Neuronal stem cell (in vitro differentiated cells): ENCODE measurements at regions not wholly inside any gene's neighbourhood (a gene's known extent, or its start where the extent isn't known, plus 50 kb on each side); places are given as distances from the start of the nearest gene placed in this dataset.
"Not testable (repeated sequence)": the region's sequence is repeated elsewhere in the genome, so short reads cannot be mapped to it uniquely, and the experiment has no call there.

Experiments
- DNase-seq: peaks from one replicate; pipeline ENCODE4 v3.0.0-alpha.2; 2013; ENCODE audit warnings: low spot score
- H2AFZ ChIP-seq: one replicate; pipeline ENCODE4 v1.6.1; 2013; ENCODE audit warnings: mild to moderate bottlenecking, low read length, inconsistent platforms
- H2AK5ac ChIP-seq: 2 replicates; pipeline ENCODE4 v1.6.1; 2013; ENCODE audit warnings: low read depth, mild to moderate bottlenecking, inconsistent platforms, low read length, moderate library complexity, mixed read lengths
- H2BK120ac ChIP-seq: 2 replicates; pipeline ENCODE4 v1.6.1; 2013; ENCODE audit warnings: low read depth, mild to moderate bottlenecking, inconsistent platforms, low read length, moderate library complexity, mixed read lengths
- H2BK12ac ChIP-seq: one replicate; pipeline ENCODE4 v1.6.1; 2013; ENCODE audit warnings: low read length, inconsistent platforms
- H2BK15ac ChIP-seq: 2 replicates; pipeline ENCODE4 v1.6.1; 2013; ENCODE audit warnings: mild to moderate bottlenecking, low read length, inconsistent platforms, mixed read lengths
- H2BK5ac ChIP-seq: one replicate; pipeline ENCODE4 v1.6.1; 2013; ENCODE audit warnings: inconsistent platforms, mild to moderate bottlenecking, low read length, moderate library complexity
- H3K14ac ChIP-seq: one replicate; pipeline ENCODE4 v1.6.1; 2013; ENCODE audit warnings: low read length, inconsistent platforms
- H3K18ac ChIP-seq: 2 replicates; pipeline ENCODE4 v1.6.1; 2013; ENCODE audit warnings: low read length, inconsistent platforms
- H3K23ac ChIP-seq: 2 replicates; pipeline ENCODE4 v1.6.1; 2013; ENCODE audit warnings: low read depth, mild to moderate bottlenecking, mixed read lengths, low read length, inconsistent platforms; ENCODE audit not compliant: poor library complexity
- H3K27ac ChIP-seq: replicated peaks from 3 replicates; pipeline ENCODE4 v1.5.1; 2013; ENCODE audit warnings: low read length, inconsistent platforms
- H3K27me3 ChIP-seq, 3 experiments: 2 replicates each; pipeline ENCODE4 v1.6.1; 2013; ENCODE audit warnings: low read length in 3 of 3, mild to moderate bottlenecking in 2 of 3, inconsistent platforms in 1 of 3, low read depth in 1 of 3, mixed read lengths in 1 of 3, moderate library complexity in 1 of 3; ENCODE audit not compliant: control insufficient read depth in 3 of 3, insufficient read depth in 3 of 3
- H3K36me3 ChIP-seq, 2 donors: replicated peaks in 1 of 2; 2 replicates each; pipeline ENCODE4 v1.6.1; 2013; ENCODE audit warnings: low read length in 2 of 2; ENCODE audit not compliant: control insufficient read depth in 2 of 2, insufficient read depth in 2 of 2
- H3K4ac ChIP-seq: 2 replicates; pipeline ENCODE4 v1.6.1; 2013; ENCODE audit warnings: inconsistent platforms, mild to moderate bottlenecking, low read length, moderate library complexity
- H3K4me1 ChIP-seq, 2 donors: 1 replicate in 1 of 2; 2 replicates in 1 of 2; pipeline ENCODE4 v1.6.1; 2013; ENCODE audit warnings: low read length in 2 of 2, low read depth in 1 of 2; ENCODE audit not compliant: control insufficient read depth in 2 of 2, insufficient read depth in 1 of 2
- H3K4me2 ChIP-seq: one replicate; pipeline ENCODE4 v1.6.1; 2013; ENCODE audit warnings: mild to moderate bottlenecking, low read length, inconsistent platforms; ENCODE audit not compliant: insufficient read depth, poor library complexity, severe bottlenecking
- H3K4me3 ChIP-seq, 2 donors: 2 replicates each; pipeline ENCODE4 v1.5.1; 2013; ENCODE audit warnings: low read length in 2 of 2, mild to moderate bottlenecking in 2 of 2, inconsistent platforms in 1 of 2, moderate library complexity in 1 of 2
- H3K79me1 ChIP-seq: one replicate; pipeline ENCODE4 v1.6.1; 2013; ENCODE audit warnings: low read depth, mild to moderate bottlenecking, inconsistent platforms, low read length, moderate library complexity
- H3K9ac ChIP-seq: one replicate; pipeline ENCODE4 v1.6.1; 2013; ENCODE audit warnings: mild to moderate bottlenecking, low read depth, low read length, inconsistent platforms; ENCODE audit not compliant: poor library complexity
- H3K9me3 ChIP-seq, 2 donors: replicated peaks in 1 of 2; 2 replicates each; pipeline versions ENCODE3 to v1.6.1; 2013; ENCODE audit warnings: low read length in 2 of 2, mild to moderate bottlenecking in 2 of 2, inconsistent platforms in 1 of 2, low read depth in 1 of 2, mixed read lengths in 1 of 2, moderate library complexity in 1 of 2; ENCODE audit not compliant: control insufficient read depth in 2 of 2, insufficient read depth in 1 of 2
- H4K8ac ChIP-seq: one replicate; pipeline ENCODE4 v1.6.1; 2013; ENCODE audit warnings: low read depth, mild to moderate bottlenecking, inconsistent platforms, low read length, moderate library complexity
- H4K91ac ChIP-seq: one replicate; pipeline ENCODE4 v1.6.1; 2013; ENCODE audit warnings: low read length, low read depth, mild to moderate bottlenecking, inconsistent platforms; ENCODE audit not compliant: poor library complexity
- WGBS, 2 donors: extraction: QIAGEN DNeasy Blood & Tissue Kit; methylation state at CpG; one replicate each; pipeline ENCODE4 v1.1.7; 2013; ENCODE audit warnings: missing lambda C conversion rate in 2 of 2, mixed read lengths in 1 of 2; ENCODE audit not compliant: insufficient read length in 2 of 2, insufficient replicate concordance in 1 of 2; ENCODE audit errors: extremely low coverage in 2 of 2; 5-methylcytosine and 5-hydroxymethylcytosine counted together

- no peak overlapping the region for H4K8ac ChIP-seq
- no peak overlapping the region for H2AK5ac ChIP-seq
- H2BK15ac ChIP-seq = no peak overlapping the region
- H3K4me1 ChIP-seq = no peaks in the 10 kb centered on the region
- H3K79me1 ChIP-seq = no peaks in the 10 kb centered on the region
- H4K91ac ChIP-seq = no peak overlapping the region
- H3K27me3 ChIP-seq = no peaks in the 10 kb centered on the region
- H3K14ac ChIP-seq = no peak overlapping the region
- no peak overlapping the region for H2BK120ac ChIP-seq
- no CpG with 5 or more reads among the region's 9 CpGs for WGBS, 2 donors
- H3K27ac ChIP-seq = no peak overlapping the region
- no peak overlapping the region for H3K23ac ChIP-seq
- no peak for DNase-seq
- H3K4me2 ChIP-seq = no peak overlapping the region
- H2BK5ac ChIP-seq = no peak overlapping the region
- no peak overlapping the region for H3K4me3 ChIP-seq
- H2BK12ac ChIP-seq = no peak overlapping the region
- H3K9me3 ChIP-seq = no peaks in the 10 kb centered on the region
- no peak overlapping the region for H3K18ac ChIP-seq
- no peaks in the 10 kb centered on the region for H3K36me3 ChIP-seq
- H2AFZ ChIP-seq = no peak overlapping the region
- H3K9ac ChIP-seq = no peak overlapping the region
- no peak overlapping the region for H3K4ac ChIP-seq
Observed at GRCh38 chr3:138890555-138891187, 55.9 kb upstream of the PIK3CB start.

- Histone ChIP-seq H3K9me3 (no peaks in the 10 kb centered on the region), H3K36me3 (no peaks in the 10 kb centered on the region), H2BK5ac (no peak overlapping the region), H3K9ac (no peak overlapping the region), H2AFZ (no peak overlapping the region), H2BK15ac (no peak overlapping the region), H3K23ac (no peak overlapping the region), H3K4me3 (no peak overlapping the region), H2BK12ac (no peak overlapping the region), H3K79me1 (no peaks in the 10 kb centered on the region), H3K4me1 (no peaks in the 10 kb centered on the region), H4K8ac (no peak overlapping the region), H2AK5ac (no peak overlapping the region), H3K14ac (no peak overlapping the region), H3K27ac (no peak overlapping the region), H3K4me2 (no peak overlapping the region), H4K91ac (no peak overlapping the region), H3K27me3 (no peaks in the 10 kb centered on the region), H3K4ac (no peak overlapping the region), H3K18ac (peak overlapping the region; percentile 53), H2BK120ac (no peak overlapping the region)
- no peak for DNase-seq
- WGBS, 2 donors = no CpG with 5 or more reads among the region's 3 CpGs
Observed at GRCh38 chr3:138889792-138890191, 55.1 kb upstream of the PIK3CB start.

- H2BK12ac ChIP-seq = no peak overlapping the region
- no CpG with 5 or more reads among the region's 2 CpGs for WGBS, 2 donors
- H3K4me3 ChIP-seq = no peak overlapping the region
- H3K23ac ChIP-seq = no peak overlapping the region
- no peaks in the 10 kb centered on the region for H3K9me3 ChIP-seq
- H3K9ac ChIP-seq = no peak overlapping the region
- H3K14ac ChIP-seq = no peak overlapping the region
- no peak for DNase-seq
- H3K79me1 ChIP-seq = no peaks in the 10 kb centered on the region
- no peak overlapping the region for H2BK120ac ChIP-seq
- no peak overlapping the region for H2AFZ ChIP-seq
- H3K18ac ChIP-seq = no peak overlapping the region
- H2BK15ac ChIP-seq = no peak overlapping the region
- H3K4ac ChIP-seq = no peak overlapping the region
- no peak overlapping the region for H3K4me2 ChIP-seq
- no peaks in the 10 kb centered on the region for H3K4me1 ChIP-seq
- no peak overlapping the region for H2BK5ac ChIP-seq
- no peak overlapping the region for H3K27ac ChIP-seq
- H4K91ac ChIP-seq = no peak overlapping the region
- no peak overlapping the region for H2AK5ac ChIP-seq
- H4K8ac ChIP-seq = no peak overlapping the region
- no peaks in the 10 kb centered on the region for H3K36me3 ChIP-seq
- no peaks in the 10 kb centered on the region for H3K27me3 ChIP-seq
Observed at GRCh38 chr3:138888560-138888959, 53.8 kb upstream of the PIK3CB start.

DNA sequence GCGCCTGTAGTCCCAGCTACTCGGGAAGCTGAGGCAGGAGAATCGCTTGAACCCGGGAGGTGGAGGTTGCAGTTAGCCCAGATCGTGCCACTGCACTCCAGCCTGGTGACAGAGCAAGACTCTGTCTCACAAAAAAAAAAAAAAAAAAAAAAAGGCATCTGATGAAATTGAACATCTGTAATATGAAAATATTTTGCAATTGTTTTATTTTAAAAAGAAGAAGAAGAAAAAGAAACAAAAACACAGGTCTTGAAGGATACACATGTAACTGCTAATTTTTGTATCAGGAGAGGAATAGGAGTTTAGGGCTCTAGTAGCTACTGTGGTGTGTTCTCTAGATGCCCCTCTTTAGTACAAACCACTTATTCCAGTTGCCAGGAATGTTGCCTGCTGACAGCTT is 51.4 kb upstream of the PIK3CB start:
- not testable (repeated sequence) for H3K9me3 ChIP-seq, H3K23ac ChIP-seq, H3K4me3 ChIP-seq, H2BK5ac ChIP-seq, H3K79me1 ChIP-seq, H3K27ac ChIP-seq, H2BK15ac ChIP-seq, H3K36me3 ChIP-seq, H2BK120ac ChIP-seq, H3K14ac ChIP-seq, H4K91ac ChIP-seq, H3K9ac ChIP-seq, H2BK12ac ChIP-seq, H3K27me3 ChIP-seq, H2AFZ ChIP-seq, H3K4me2 ChIP-seq, DNase-seq, H3K4ac ChIP-seq, H3K18ac ChIP-seq, H3K4me1 ChIP-seq, H2AK5ac ChIP-seq, H4K8ac ChIP-seq
- no CpG with 5 or more reads among the region's 5 CpGs for WGBS, 2 donors
